ENCODE measurements at regions not wholly inside any gene's neighbourhood (a gene's known extent, or its start where the extent isn't known, plus 50 kb on each side); places are given as distances from the start of the nearest gene placed in this dataset.

- TF ChIP-seq CTCF (IDR thresholded peaks at IDR 0.05 in 8 of 11, conservative IDR thresholded peaks at IDR 0.05 in 3 of 11) (no peak), POLR2A (IDR thresholded peaks at IDR 0.05) (no peak), POLR2AphosphoS5 (IDR thresholded peaks at IDR 0.05) (no peak)
Measured at GRCh38 chr15:62771234-62771633, 271.3 kb upstream of the TPM1 start.
